Neuronal stem cell (in vitro differentiated cells): ENCODE measurements at regions not wholly inside any gene's neighbourhood (a gene's known extent, or its start where the extent isn't known, plus 50 kb on each side); places are given as distances from the start of the nearest gene placed in this dataset.

Experiments used
- DNase-seq: peaks from one replicate; pipeline ENCODE4 v3.0.0-alpha.2; 2013; ENCODE audit warnings: low spot score
- H2AFZ ChIP-seq: one replicate; pipeline ENCODE4 v1.6.1; 2013; ENCODE audit warnings: mild to moderate bottlenecking, low read length, inconsistent platforms
- H2AK5ac ChIP-seq: 2 replicates; pipeline ENCODE4 v1.6.1; 2013; ENCODE audit warnings: low read depth, mild to moderate bottlenecking, inconsistent platforms, low read length, moderate library complexity, mixed read lengths
- H2BK120ac ChIP-seq: 2 replicates; pipeline ENCODE4 v1.6.1; 2013; ENCODE audit warnings: low read depth, mild to moderate bottlenecking, inconsistent platforms, low read length, moderate library complexity, mixed read lengths
- H2BK12ac ChIP-seq: one replicate; pipeline ENCODE4 v1.6.1; 2013; ENCODE audit warnings: low read length, inconsistent platforms
- H2BK15ac ChIP-seq: 2 replicates; pipeline ENCODE4 v1.6.1; 2013; ENCODE audit warnings: mild to moderate bottlenecking, low read length, inconsistent platforms, mixed read lengths
- H2BK5ac ChIP-seq: one replicate; pipeline ENCODE4 v1.6.1; 2013; ENCODE audit warnings: inconsistent platforms, mild to moderate bottlenecking, low read length, moderate library complexity
- H3K14ac ChIP-seq: one replicate; pipeline ENCODE4 v1.6.1; 2013; ENCODE audit warnings: low read length, inconsistent platforms
- H3K18ac ChIP-seq: 2 replicates; pipeline ENCODE4 v1.6.1; 2013; ENCODE audit warnings: low read length, inconsistent platforms
- H3K23ac ChIP-seq: 2 replicates; pipeline ENCODE4 v1.6.1; 2013; ENCODE audit warnings: low read depth, mild to moderate bottlenecking, mixed read lengths, low read length, inconsistent platforms; ENCODE audit not compliant: poor library complexity
- H3K27ac ChIP-seq: replicated peaks from 3 replicates; pipeline ENCODE4 v1.5.1; 2013; ENCODE audit warnings: low read length, inconsistent platforms
- H3K27me3 ChIP-seq, 3 experiments: 2 replicates each; pipeline ENCODE4 v1.6.1; 2013; ENCODE audit warnings: low read length in 3 of 3, mild to moderate bottlenecking in 2 of 3, inconsistent platforms in 1 of 3, low read depth in 1 of 3, mixed read lengths in 1 of 3, moderate library complexity in 1 of 3; ENCODE audit not compliant: control insufficient read depth in 3 of 3, insufficient read depth in 3 of 3
- H3K36me3 ChIP-seq, 2 donors: replicated peaks in 1 of 2; 2 replicates each; pipeline ENCODE4 v1.6.1; 2013; ENCODE audit warnings: low read length in 2 of 2; ENCODE audit not compliant: control insufficient read depth in 2 of 2, insufficient read depth in 2 of 2
- H3K4ac ChIP-seq: 2 replicates; pipeline ENCODE4 v1.6.1; 2013; ENCODE audit warnings: inconsistent platforms, mild to moderate bottlenecking, low read length, moderate library complexity
- H3K4me1 ChIP-seq, 2 donors: 1 replicate in 1 of 2; 2 replicates in 1 of 2; pipeline ENCODE4 v1.6.1; 2013; ENCODE audit warnings: low read length in 2 of 2, low read depth in 1 of 2; ENCODE audit not compliant: control insufficient read depth in 2 of 2, insufficient read depth in 1 of 2
- H3K4me2 ChIP-seq: one replicate; pipeline ENCODE4 v1.6.1; 2013; ENCODE audit warnings: mild to moderate bottlenecking, low read length, inconsistent platforms; ENCODE audit not compliant: insufficient read depth, poor library complexity, severe bottlenecking
- H3K4me3 ChIP-seq, 2 donors: 2 replicates each; pipeline ENCODE4 v1.5.1; 2013; ENCODE audit warnings: low read length in 2 of 2, mild to moderate bottlenecking in 2 of 2, inconsistent platforms in 1 of 2, moderate library complexity in 1 of 2
- H3K79me1 ChIP-seq: one replicate; pipeline ENCODE4 v1.6.1; 2013; ENCODE audit warnings: low read depth, mild to moderate bottlenecking, inconsistent platforms, low read length, moderate library complexity
- H3K9ac ChIP-seq: one replicate; pipeline ENCODE4 v1.6.1; 2013; ENCODE audit warnings: mild to moderate bottlenecking, low read depth, low read length, inconsistent platforms; ENCODE audit not compliant: poor library complexity
- H3K9me3 ChIP-seq, 2 donors: replicated peaks in 1 of 2; 2 replicates each; pipeline versions ENCODE3 to v1.6.1; 2013; ENCODE audit warnings: low read length in 2 of 2, mild to moderate bottlenecking in 2 of 2, inconsistent platforms in 1 of 2, low read depth in 1 of 2, mixed read lengths in 1 of 2, moderate library complexity in 1 of 2; ENCODE audit not compliant: control insufficient read depth in 2 of 2, insufficient read depth in 1 of 2
- H4K8ac ChIP-seq: one replicate; pipeline ENCODE4 v1.6.1; 2013; ENCODE audit warnings: low read depth, mild to moderate bottlenecking, inconsistent platforms, low read length, moderate library complexity
- H4K91ac ChIP-seq: one replicate; pipeline ENCODE4 v1.6.1; 2013; ENCODE audit warnings: low read length, low read depth, mild to moderate bottlenecking, inconsistent platforms; ENCODE audit not compliant: poor library complexity
- WGBS, 2 donors: extraction: QIAGEN DNeasy Blood & Tissue Kit; methylation state at CpG; one replicate each; pipeline ENCODE4 v1.1.7; 2013; ENCODE audit warnings: missing lambda C conversion rate in 2 of 2, mixed read lengths in 1 of 2; ENCODE audit not compliant: insufficient read length in 2 of 2, insufficient replicate concordance in 1 of 2; ENCODE audit errors: extremely low coverage in 2 of 2; 5-methylcytosine and 5-hydroxymethylcytosine counted together

DNA sequence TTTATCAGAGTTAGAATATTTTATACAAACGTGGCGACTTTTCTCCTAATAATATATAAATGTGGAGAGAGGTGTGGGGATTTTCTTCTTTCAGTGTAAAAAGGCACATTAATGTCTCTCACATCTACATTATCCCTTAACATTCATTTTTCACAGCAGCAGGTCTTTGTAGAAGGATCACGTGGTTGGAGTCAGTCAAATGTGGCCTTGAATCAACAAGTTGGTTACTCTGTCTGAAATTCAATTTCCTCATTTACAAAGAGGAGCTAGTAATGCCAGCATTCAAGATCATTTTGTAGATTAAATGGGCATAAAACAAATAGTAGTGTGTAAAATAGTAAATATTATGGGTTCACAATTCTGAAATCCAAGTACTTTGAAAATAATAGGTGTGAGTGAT lies 183.1 kb upstream of the SEMA3E start:
- no peak overlapping the region for H2BK12ac ChIP-seq
- H2BK5ac ChIP-seq, result no peak overlapping the region
- no CpG with 5 or more reads among the region's 3 CpGs for WGBS, 2 donors
- H4K8ac ChIP-seq, result no peak overlapping the region
- no peak overlapping the region for H4K91ac ChIP-seq
- no peaks in the 10 kb centered on the region for H3K9me3 ChIP-seq
- no peak overlapping the region for H3K4me2 ChIP-seq
- no peak overlapping the region for H3K14ac ChIP-seq
- no peaks in the 10 kb centered on the region for H3K4me1 ChIP-seq
- no peaks in the 10 kb centered on the region for H3K36me3 ChIP-seq
- no peak overlapping the region for H2BK15ac ChIP-seq
- peak overlapping the region; percentile 18 for H2AFZ ChIP-seq
- H3K79me1 ChIP-seq, result no peaks in the 10 kb centered on the region
- no peak overlapping the region for H2AK5ac ChIP-seq
- no peak overlapping the region for H3K4me3 ChIP-seq
- no peaks in the 10 kb centered on the region for H3K27me3 ChIP-seq
- no peak overlapping the region for H3K9ac ChIP-seq
- H2BK120ac ChIP-seq, result no peak overlapping the region
- no peak overlapping the region for H3K4ac ChIP-seq
- DNase-seq, result no peak
- no peak overlapping the region for H3K27ac ChIP-seq
- no peak overlapping the region for H3K23ac ChIP-seq
- H3K18ac ChIP-seq, result no peak overlapping the region

DNA sequence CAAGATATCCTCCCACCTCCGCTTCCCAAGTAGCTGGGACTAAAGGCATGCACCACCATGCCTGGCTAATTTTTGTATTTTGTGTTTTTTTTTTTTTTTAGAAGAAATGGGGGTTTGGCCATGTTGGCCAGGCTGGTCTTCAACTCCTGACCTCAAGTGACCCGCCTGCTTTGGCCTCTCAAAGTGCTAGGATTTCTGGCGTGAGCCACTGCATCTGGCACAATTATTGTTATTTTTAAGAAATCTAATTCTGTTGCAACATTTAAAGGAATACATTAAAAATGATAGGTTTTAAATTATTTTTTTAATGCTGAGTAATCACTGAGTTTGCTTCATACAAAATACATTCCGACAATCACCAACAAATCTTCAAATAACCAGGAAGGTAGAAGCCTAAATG lies 178.1 kb upstream of the SEMA3E start:
- Histone ChIP-seq H2BK15ac (no peak overlapping the region), H2AK5ac (no peak overlapping the region), H3K23ac (no peak overlapping the region), H3K4me2 (no peak overlapping the region), H2BK120ac (no peak overlapping the region), H3K14ac (no peak overlapping the region), H3K4me1 (no peaks in the 10 kb centered on the region), H2AFZ (no peak overlapping the region), H2BK12ac (no peak overlapping the region), H4K8ac (no peak overlapping the region), H3K9ac (no peak overlapping the region), H2BK5ac (no peak overlapping the region), H3K27ac (no peak overlapping the region), H3K36me3 (no peaks in the 10 kb centered on the region), H3K9me3 (no peaks in the 10 kb centered on the region), H3K27me3 (no peaks in the 10 kb centered on the region), H3K4me3 (no peak overlapping the region), H3K79me1 (no peaks in the 10 kb centered on the region), H4K91ac (no peak overlapping the region), H3K4ac (no peak overlapping the region), H3K18ac (no peak overlapping the region)
- WGBS, 2 donors, result no CpG with 5 or more reads among the region's 4 CpGs
- DNase-seq, result no peak

DNA sequence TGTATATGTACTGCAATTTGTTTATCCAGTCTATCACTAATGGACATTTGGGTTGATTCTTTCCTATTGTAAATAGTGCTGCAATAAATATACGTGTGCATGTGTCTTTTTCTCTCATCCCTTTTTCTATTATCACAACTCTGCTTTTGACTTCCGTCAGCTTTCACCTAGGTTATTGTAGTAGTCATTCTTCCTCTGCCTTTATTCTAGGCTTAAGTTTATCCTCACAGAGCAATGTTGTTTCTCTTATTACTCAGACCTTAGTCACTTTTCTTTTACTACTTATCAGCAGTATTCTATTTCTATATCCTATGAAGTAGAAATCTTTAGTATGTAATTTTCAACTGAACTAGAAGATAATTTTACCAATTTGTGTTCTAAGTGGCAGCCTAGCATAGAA lies 175.3 kb upstream of the SEMA3E start:
- no peak for DNase-seq

DNA sequence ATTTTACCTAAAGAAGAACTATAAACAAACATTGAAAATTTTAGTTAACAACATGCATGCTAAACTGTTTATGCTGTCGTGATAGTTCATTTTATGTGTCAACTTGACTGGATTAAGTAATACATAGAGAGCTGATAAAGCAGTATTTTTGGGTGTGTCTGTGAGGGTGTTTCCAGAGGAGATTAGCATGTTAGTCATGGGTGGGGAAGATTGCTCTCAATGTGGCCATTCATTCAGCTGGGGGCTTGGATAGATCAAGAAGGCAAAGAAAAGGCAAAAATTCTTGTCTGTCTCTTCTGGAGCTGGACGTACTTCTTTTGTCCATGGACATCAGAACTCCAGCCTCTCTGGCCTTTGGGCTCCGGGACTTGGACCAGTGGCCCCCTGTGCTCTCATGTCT lies 172.9 kb upstream of the SEMA3E start:
- no peak overlapping the region for H3K18ac ChIP-seq
- no peak overlapping the region for H3K9ac ChIP-seq
- no peaks in the 10 kb centered on the region for H3K9me3 ChIP-seq
- no peak overlapping the region for H2AFZ ChIP-seq
- no peaks in the 10 kb centered on the region for H3K36me3 ChIP-seq
- H3K79me1 ChIP-seq, result no peaks in the 10 kb centered on the region
- no peak overlapping the region for H4K8ac ChIP-seq
- H4K91ac ChIP-seq, result no peak overlapping the region
- H2BK120ac ChIP-seq, result no peak overlapping the region
- no peak overlapping the region for H2AK5ac ChIP-seq
- H2BK15ac ChIP-seq, result no peak overlapping the region
- no CpG with 5 or more reads among the region's 3 CpGs for WGBS, 2 donors
- H3K4ac ChIP-seq, result no peak overlapping the region
- no peak overlapping the region for H3K23ac ChIP-seq
- no peak overlapping the region for H3K14ac ChIP-seq
- H3K27me3 ChIP-seq, result no peaks in the 10 kb centered on the region
- no peak overlapping the region for H3K4me2 ChIP-seq
- no peaks in the 10 kb centered on the region for H3K4me1 ChIP-seq
- H2BK5ac ChIP-seq, result no peak overlapping the region
- no peak overlapping the region for H2BK12ac ChIP-seq
- H3K27ac ChIP-seq, result no peak overlapping the region
- no peak overlapping the region for H3K4me3 ChIP-seq
- no peak for DNase-seq

More for the DNA sequence above, 175.3 kb upstream of the SEMA3E start:
- Histone ChIP-seq H4K91ac (no peak overlapping the region), H3K9ac (no peak overlapping the region), H2BK5ac (no peak overlapping the region), H2BK12ac (no peak overlapping the region), H2BK15ac (no peak overlapping the region), H3K4ac (no peak overlapping the region), H3K27ac (no peak overlapping the region), H3K9me3 (no peaks in the 10 kb centered on the region), H2AFZ (no peak overlapping the region), H3K4me3 (no peak overlapping the region), H2AK5ac (no peak overlapping the region), H3K79me1 (no peaks in the 10 kb centered on the region), H3K4me2 (no peak overlapping the region), H3K14ac (no peak overlapping the region), H2BK120ac (no peak overlapping the region), H3K4me1 (no peaks in the 10 kb centered on the region), H4K8ac (no peak overlapping the region), H3K27me3 (no peaks in the 10 kb centered on the region), H3K23ac (no peak overlapping the region), H3K36me3 (no peaks in the 10 kb centered on the region), H3K18ac (no peak overlapping the region)
- no CpG with 5 or more reads among the region's 2 CpGs for WGBS, 2 donors
